ENCODE measurements at regions not wholly inside any gene's neighbourhood (a gene's known extent, or its start where the extent isn't known, plus 50 kb on each side); places are given as distances from the start of the nearest gene placed in this dataset.

DNA sequence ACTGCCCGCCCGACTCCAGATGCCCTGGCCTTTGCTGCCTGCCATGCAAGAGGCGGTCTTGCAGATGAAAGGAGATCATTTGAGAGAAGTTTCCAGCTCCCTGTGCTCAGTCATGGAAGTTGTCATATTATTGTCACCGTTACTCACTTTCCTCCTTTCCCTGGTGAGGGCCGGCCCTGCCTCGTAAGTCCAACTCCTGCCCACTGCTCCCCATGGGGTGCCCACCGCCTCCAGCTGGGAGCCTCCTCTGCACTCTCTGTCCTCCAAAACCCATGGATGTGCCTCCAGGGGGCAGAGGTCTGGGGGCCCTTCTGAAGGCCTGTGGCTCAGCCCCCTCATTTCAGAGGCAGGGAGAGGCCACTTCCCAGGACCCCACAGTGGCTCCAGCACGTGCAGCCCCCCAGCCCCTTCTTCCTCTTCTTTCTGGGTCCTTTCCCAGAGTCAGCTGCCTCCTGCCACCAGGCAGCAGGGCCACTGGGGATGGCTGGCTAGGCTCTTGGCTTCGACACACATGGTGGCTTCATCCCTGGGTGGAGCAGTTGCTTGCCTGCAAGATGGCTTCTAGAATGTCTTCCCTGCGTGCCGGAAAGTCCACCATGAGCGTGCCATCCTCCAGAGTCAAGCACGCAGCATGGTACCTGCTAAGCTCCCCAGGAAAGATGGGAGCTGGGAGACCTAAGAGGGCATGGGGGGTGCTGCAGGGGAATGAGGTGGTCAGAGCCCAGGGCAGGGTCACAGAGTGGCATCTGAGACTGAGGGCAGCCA lies 97.9 kb upstream of the RUNX3 start:
- TF ChIP-seq, protein P1, sequence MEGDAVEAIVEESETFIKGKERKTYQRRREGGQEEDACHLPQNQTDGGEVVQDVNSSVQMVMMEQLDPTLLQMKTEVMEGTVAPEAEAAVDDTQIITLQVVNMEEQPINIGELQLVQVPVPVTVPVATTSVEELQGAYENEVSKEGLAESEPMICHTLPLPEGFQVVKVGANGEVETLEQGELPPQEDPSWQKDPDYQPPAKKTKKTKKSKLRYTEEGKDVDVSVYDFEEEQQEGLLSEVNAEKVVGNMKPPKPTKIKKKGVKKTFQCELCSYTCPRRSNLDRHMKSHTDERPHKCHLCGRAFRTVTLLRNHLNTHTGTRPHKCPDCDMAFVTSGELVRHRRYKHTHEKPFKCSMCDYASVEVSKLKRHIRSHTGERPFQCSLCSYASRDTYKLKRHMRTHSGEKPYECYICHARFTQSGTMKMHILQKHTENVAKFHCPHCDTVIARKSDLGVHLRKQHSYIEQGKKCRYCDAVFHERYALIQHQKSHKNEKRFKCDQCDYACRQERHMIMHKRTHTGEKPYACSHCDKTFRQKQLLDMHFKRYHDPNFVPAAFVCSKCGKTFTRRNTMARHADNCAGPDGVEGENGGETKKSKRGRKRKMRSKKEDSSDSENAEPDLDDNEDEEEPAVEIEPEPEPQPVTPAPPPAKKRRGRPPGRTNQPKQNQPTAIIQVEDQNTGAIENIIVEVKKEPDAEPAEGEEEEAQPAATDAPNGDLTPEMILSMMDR (IDR thresholded peaks at IDR 0.05) = no peak
- TF ChIP-seq POLR2AphosphoS5 (IDR thresholded peaks at IDR 0.05; ENCODE audit: low read depth, low read length) (no peak), SIN3A (IDR thresholded peaks at IDR 0.05; ENCODE audit: borderline replicate concordance, insufficient read depth, low read depth, low read length) (no peak)
- TF ChIP-seq, protein P2, sequence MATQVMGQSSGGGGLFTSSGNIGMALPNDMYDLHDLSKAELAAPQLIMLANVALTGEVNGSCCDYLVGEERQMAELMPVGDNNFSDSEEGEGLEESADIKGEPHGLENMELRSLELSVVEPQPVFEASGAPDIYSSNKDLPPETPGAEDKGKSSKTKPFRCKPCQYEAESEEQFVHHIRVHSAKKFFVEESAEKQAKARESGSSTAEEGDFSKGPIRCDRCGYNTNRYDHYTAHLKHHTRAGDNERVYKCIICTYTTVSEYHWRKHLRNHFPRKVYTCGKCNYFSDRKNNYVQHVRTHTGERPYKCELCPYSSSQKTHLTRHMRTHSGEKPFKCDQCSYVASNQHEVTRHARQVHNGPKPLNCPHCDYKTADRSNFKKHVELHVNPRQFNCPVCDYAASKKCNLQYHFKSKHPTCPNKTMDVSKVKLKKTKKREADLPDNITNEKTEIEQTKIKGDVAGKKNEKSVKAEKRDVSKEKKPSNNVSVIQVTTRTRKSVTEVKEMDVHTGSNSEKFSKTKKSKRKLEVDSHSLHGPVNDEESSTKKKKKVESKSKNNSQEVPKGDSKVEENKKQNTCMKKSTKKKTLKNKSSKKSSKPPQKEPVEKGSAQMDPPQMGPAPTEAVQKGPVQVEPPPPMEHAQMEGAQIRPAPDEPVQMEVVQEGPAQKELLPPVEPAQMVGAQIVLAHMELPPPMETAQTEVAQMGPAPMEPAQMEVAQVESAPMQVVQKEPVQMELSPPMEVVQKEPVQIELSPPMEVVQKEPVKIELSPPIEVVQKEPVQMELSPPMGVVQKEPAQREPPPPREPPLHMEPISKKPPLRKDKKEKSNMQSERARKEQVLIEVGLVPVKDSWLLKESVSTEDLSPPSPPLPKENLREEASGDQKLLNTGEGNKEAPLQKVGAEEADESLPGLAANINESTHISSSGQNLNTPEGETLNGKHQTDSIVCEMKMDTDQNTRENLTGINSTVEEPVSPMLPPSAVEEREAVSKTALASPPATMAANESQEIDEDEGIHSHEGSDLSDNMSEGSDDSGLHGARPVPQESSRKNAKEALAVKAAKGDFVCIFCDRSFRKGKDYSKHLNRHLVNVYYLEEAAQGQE (IDR thresholded peaks at IDR 0.05; ENCODE audit: insufficient read depth in 1 of 2, low read depth in 2 of 2, low read length in 1 of 2) = no peak
